Fibroblast of pulmonary artery (primary cell): ENCODE measurements at regions not wholly inside any gene's neighbourhood (a gene's known extent, or its start where the extent isn't known, plus 50 kb on each side); places are given as distances from the start of the nearest gene placed in this dataset.

ENCODE experiments used
- DNase-seq: peaks from one replicate; pipeline ENCODE4 v3.0.0-alpha.2; 2010; ENCODE audit warnings: low read depth
- H3K4me3 ChIP-seq: replicated peaks from 2 replicates; pipeline ENCODE4 v1.5.1; 2011; ENCODE audit warnings: low read depth, mild to moderate bottlenecking, control low read depth, low read length, moderate library complexity
- CTCF ChIP-seq: IDR thresholded peaks from 2 replicates; pipeline ENCODE4 v1.5.1; 2011; ENCODE audit warnings: mild to moderate bottlenecking, control low read depth, low read length, inconsistent platforms; ENCODE audit errors: missing control alignments

- TF ChIP-seq CTCF: no peak
Observed at GRCh38 chr13:61144834-61145593, 270.6 kb downstream of the PCDH20 start.

GRCh38 chr13:61144301-61144700 lies 271.3 kb downstream of the PCDH20 start:
- no peak for TF ChIP-seq CTCF
- no peak for DNase-seq
- H3K4me3 ChIP-seq: no peak overlapping the region

More at GRCh38 chr13:61144834-61145593, 270.6 kb downstream of the PCDH20 start:
- H3K4me3 ChIP-seq: no peak overlapping the region
- no peak for DNase-seq

- TF ChIP-seq CTCF: no peak
- H3K4me3 ChIP-seq: no peak overlapping the region
- no peak for DNase-seq
Observed at GRCh38 chr13:61142506-61142905, 273.1 kb downstream of the PCDH20 start.

GRCh38 chr13:61138857-61139256 lies 276.8 kb downstream of the PCDH20 start:
- no peak for TF ChIP-seq CTCF
- H3K4me3 ChIP-seq: no peak overlapping the region
- DNase-seq: no peak

GRCh38 chr13:61136515-61136914 lies 279.1 kb downstream of the PCDH20 start:
- H3K4me3 ChIP-seq: no peak overlapping the region
- TF ChIP-seq CTCF: no peak
- no peak for DNase-seq

- H3K4me3 ChIP-seq: no peak overlapping the region
- DNase-seq: no peak
- no peak for TF ChIP-seq CTCF
Observed at GRCh38 chr13:61136093-61136492, 279.6 kb downstream of the PCDH20 start.

- DNase-seq: no peak
- H3K4me3 ChIP-seq: no peak overlapping the region
- TF ChIP-seq CTCF: no peak
Observed at GRCh38 chr13:61135583-61135982, 280.1 kb downstream of the PCDH20 start.
